GM10266 (cell line): ENCODE measurements at regions not wholly inside any gene's neighbourhood (a gene's known extent, or its start where the extent isn't known, plus 50 kb on each side); places are given as distances from the start of the nearest gene placed in this dataset.

Experiments
- DNase-seq: peaks from one replicate; pipeline ENCODE4 v3.0.0; 2012; ENCODE audit errors: extremely low spot score
- TF ChIP-seq, protein P1 (sequence below): IDR thresholded peaks from 2 replicates; pipeline ENCODE4 v1.5.1; 2012; ENCODE audit warnings: mild to moderate bottlenecking, low read depth; ENCODE audit not compliant: control insufficient read depth, insufficient read depth; ENCODE audit errors: missing control alignments

DNA sequence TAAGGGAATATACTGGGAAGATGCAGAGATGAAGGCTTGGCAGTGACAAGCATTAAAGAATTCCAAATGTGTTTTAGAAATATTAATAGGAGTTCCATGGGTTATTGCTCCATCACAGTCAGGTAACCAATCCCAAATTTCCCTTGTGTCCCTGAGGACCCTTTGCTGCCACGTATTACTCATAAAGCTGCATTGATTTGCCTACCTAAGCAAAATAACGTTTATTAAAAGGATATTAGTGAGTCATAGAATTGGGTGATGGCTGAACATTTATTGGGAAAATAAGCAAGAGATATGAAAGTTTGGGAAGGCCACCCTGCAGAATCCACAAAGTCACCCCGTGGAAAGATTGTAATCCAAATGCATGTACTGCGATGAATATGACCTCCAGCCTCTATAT, 782.1 kb downstream of the RAPGEF2 start:
- TF ChIP-seq, protein P1, sequence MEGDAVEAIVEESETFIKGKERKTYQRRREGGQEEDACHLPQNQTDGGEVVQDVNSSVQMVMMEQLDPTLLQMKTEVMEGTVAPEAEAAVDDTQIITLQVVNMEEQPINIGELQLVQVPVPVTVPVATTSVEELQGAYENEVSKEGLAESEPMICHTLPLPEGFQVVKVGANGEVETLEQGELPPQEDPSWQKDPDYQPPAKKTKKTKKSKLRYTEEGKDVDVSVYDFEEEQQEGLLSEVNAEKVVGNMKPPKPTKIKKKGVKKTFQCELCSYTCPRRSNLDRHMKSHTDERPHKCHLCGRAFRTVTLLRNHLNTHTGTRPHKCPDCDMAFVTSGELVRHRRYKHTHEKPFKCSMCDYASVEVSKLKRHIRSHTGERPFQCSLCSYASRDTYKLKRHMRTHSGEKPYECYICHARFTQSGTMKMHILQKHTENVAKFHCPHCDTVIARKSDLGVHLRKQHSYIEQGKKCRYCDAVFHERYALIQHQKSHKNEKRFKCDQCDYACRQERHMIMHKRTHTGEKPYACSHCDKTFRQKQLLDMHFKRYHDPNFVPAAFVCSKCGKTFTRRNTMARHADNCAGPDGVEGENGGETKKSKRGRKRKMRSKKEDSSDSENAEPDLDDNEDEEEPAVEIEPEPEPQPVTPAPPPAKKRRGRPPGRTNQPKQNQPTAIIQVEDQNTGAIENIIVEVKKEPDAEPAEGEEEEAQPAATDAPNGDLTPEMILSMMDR = no peak
- no peak for DNase-seq

DNA sequence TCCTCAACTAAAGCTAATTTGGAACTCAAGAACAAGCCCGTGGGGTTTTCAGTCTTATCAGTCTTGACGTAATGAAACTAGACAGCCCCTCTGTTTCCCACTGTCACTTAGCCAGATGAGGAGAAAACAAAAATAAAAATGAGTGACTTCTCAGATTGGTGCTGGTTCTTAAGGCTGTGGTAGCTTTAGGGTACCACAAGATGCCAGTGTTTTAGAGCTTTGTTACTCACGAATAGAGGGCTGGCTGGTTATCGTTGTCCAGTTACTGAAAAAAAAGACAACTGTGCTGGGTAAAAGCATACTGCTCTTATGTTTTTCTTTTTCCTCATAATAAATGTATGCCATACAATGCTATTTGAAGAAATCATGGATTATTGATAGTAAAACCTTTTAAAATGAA, 796.7 kb downstream of the RAPGEF2 start:
- DNase-seq = no peak
- TF ChIP-seq, protein P1 = no peak

DNA sequence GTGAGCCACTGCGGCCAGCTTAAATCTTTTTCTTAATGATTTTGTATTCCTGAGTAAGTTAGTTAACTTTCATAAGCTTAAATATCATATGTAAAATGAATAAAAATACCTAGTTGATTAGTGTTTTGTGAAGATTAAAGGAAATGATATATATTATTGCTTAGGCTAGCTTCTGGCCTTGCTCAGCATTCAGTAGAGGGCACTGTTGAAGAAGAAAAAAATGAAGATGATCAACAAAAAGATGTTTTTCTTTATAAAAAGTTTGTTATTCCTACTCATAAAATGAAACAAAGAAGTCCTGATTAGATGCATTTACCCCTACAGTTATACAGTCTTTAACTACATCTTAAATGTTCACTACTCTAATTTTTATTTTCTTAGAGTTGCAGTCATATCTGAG, 797.7 kb downstream of the RAPGEF2 start:
- TF ChIP-seq, protein P1 = no peak
- DNase-seq = no peak

DNA sequence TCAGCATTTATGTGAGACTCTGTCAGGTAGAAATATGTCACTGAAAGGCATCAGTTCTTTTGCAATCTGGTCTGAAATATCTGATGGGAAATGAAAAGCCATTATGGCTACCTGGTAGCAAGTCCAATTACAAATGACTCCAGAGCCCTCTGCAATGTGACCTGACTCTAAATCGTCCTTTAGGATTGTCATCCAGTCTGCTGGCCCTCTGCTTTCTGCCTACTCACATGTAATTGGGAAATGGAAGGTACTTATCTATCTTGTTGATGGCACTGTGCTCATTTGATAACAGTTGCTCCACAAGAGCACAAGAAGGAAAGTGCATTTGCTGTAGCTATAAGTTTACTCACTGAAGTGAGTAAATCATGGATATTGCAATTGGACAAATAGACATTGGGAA, 799.8 kb downstream of the RAPGEF2 start:
- no peak for DNase-seq
- TF ChIP-seq, protein P1 = no peak

DNA sequence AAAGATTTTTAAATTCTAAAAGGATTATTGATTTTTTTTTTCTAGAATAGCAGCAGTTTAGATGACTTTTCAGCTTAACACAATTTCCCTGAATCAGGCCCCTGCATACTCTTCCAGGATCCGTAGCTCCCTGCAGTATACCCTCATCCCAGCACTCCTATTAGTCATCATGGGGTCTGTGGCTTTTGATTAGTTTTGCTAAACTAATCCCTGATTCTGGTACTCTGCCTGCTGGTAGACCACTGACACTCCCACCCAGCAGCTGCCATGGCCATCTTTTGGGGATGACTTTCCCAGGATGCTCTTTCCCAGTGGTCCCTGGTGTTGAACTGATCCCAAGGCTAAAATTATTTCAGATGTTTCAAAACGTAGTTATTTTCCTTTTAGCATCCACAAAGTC, 802.0 kb downstream of the RAPGEF2 start:
- no peak for DNase-seq
- TF ChIP-seq, protein P1 = no peak

DNA sequence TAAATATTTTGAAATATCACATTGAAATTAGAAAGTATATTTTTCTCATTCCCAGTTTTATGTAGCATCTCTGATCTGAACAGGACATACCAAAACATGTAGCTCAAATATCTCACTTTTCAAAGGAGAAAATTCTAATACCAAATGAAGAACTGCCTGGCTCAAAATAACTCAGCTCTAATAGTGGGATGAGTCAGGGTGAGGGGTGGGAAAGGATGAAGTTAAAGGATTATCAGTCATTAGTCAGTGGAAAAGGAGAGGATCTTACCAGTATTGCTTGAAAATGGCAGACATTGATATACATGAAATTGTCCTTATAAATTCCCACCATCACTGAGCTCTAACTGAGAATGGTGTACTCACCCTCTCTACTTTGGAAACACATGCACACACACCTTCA, 803.2 kb downstream of the RAPGEF2 start:
- DNase-seq = no peak
- TF ChIP-seq, protein P1 = no peak

DNA sequence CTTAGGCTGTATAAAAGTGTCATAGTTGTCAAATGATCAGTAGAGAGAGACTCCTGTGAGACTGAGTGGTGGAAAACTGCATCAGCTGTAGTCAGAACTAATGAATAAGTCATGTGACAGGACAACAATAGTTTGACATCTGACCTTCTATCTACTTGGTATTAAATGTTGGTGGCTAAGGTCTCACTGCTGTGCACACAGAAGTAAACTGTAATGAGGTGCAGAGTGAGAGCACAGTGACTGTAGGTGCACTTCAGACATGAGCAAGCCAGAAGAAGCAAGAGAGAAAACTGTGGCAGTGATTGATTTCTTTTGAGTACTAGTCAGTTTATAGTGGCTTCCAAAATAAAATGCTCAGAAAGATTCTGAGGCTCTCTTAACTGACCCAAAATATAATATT, 803.6 kb downstream of the RAPGEF2 start:
- no peak for DNase-seq
- TF ChIP-seq, protein P1 = no peak

DNA sequence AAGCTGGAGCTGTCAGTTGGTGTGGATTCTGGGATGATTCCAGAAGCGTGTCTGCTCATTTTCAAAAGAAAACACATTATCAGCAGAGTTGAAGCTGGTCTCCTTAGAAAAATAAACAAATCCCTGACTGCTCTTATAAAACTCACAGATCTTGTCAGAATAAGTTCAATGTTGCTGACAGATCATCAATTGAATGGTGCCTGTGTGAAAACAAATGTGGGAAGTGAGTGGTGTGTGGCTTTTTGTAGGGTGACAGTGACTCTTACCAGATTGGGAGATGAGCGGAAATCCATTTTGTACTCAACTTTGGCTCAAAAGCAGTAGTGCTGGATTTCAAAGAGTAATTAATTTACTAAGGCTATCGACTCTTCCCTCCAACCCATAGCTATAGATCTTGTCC, 807.8 kb downstream of the RAPGEF2 start:
- TF ChIP-seq, protein P1 = no peak
- no peak for DNase-seq
